Limb (tissue), 2 donors: ENCODE measurements at regions not wholly inside any gene's neighbourhood (a gene's known extent, or its start where the extent isn't known, plus 50 kb on each side); places are given as distances from the start of the nearest gene placed in this dataset.

ENCODE experiments used
- DNase-seq, 2 donors: peaks; one replicate each; pipeline ENCODE4 v3.0.0-alpha.2; 2016; ENCODE audit errors: extremely low spot score in 2 of 2

- no peak for DNase-seq
These were observed 68.9 kb upstream of the NUP50 start for GRCh38 chr22:45094825-45095224.

DNA sequence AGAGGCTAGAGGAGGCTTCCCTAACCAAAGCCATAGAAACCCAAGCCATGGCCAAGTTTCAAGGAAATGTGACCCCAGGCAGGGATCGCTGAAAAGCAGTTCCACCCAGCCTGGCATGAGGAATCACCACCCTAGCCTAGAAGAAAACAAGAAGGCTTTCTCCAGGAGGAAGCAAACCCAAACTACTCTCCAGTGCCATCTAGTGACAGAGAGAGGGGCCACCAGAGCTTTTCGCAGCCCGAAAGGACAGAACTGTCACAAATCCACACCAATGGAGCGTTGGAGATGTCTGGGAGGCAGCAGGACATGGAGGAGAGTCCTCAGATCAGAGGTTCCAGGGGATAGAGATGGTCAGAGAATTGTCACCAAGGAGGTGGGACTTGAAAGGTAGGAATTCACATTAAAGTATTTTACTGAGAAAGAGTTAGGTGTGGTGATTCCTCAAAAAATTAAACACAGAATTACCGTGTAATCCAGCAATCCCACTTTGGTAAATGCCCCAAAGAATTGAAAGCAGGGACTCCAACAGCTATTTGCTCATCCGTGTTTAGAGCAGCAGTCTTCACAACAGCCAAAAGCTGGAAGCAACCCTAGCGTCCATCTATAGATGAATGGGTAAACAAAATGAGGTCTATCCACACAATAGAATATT, 67.3 kb upstream of the NUP50 start:
- DNase-seq, result peak; percentile 72

DNA sequence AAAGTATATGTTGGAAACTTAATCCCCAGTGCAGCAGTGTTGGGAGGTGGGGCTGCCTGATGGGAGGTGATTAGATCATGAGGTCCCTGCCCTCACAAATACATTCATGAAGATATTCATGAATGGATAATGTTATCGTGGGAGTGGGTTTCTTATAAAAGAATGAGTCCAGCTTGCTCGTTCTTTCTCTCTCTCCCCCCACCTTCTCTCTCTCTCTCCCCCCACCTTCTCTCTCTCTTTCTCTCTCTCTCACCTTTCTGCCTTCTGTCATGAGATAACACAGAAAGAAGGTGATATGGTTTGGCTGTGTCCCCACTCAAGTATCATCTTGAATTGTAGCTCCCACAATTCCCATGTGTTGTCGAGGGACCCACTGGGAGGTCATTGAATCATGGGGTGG, 66.7 kb upstream of the NUP50 start:
- DNase-seq, result no peak

DNA sequence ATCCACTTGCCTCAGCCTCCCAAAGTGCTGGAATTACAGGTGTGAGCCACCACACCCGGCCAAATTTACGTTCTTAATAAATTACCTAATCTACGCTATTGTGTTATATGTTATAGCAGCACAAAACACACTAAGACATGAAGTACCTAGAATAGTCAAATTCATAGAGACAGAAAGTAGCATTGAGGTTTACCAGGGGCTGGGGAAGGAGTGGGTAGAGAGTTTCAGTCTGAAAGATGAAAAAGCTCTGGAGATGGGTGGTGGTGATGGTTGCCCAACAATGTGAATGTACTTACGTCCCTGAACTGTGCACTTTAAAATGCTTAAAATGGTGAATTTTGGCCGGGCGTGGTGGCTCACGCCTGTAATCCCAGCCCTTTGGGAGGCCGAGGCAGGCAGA, 65.7 kb upstream of the NUP50 start:
- DNase-seq, result no peak

GRCh38 chr22:45099961-45100360, 63.8 kb upstream of the NUP50 start:
- no peak for DNase-seq

DNA sequence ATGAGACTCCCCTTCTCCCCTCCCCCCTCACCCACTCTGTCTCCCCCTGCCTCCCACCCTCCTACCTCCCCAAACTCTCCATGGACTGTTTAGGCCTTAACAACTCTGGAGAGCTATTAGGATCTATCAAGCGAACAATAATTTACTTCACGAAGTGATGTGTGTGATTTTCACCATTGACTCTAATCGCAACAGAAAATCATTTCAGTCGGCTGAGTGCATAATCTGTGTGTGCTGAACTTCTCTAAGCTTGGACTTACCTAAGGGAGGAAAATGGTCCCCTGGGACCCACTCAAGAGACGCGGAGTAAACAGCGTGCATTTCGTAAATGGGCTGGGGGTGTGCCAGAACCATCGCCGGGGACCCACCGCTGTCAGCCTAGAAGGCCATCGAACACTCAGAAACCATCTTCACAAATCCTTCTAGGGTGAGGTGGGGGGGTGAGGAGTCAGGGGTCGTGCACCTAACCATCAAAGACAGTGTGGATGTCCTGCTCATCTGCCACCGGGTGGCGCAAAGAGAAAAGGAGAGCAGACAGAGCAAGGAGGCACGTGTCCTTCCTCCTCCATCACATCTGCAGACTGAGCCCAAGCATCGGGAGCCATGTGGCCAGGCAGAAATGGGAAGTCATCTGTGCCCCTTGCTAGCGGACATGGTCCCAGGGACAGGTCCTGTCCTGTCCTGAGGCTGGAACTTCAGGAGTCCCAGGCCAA, 62.1 kb upstream of the NUP50 start:
- DNase-seq, result no peak

GRCh38 chr22:45102896-45103420, 60.8 kb upstream of the NUP50 start:
- DNase-seq, result no peak

DNA sequence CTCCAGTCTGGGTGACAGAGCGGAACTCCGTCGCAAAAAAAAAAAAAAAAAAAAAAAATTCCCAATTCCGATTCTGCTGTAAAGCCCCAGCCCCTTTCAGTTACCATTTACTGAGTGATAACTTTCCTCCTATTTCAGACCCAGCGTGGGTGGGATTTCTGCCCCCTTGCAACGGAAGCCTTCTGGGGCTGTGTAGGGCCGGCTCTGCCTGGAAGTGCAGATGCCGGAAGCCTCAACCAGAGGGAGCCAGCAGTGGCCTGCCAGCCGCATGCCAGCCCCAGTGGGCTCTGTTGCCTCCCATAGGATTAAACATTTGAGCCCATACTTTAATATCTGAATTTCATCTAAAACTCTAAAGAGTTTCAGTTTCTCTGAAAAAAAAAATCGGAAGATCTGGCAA, 60.0 kb upstream of the NUP50 start:
- no peak for DNase-seq

DNA sequence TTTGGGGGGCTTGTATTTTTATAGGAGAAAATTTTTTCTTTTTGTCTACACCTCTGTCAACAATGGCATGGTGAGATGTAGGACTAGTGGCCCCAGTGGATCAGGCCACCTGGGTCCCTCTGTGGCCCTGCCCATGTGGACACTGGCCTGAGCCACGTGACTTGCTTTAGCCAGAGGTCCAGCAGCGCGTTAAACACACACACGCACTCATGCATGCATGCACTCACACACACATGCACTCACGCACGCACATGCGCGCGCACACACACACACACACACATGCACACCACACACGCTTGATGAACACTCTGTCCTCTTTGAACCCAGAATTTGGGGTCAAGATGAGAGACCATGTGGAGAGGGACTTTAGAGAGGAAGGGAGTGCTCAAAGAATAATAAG, 59.4 kb upstream of the NUP50 start:
- no peak for DNase-seq

DNA sequence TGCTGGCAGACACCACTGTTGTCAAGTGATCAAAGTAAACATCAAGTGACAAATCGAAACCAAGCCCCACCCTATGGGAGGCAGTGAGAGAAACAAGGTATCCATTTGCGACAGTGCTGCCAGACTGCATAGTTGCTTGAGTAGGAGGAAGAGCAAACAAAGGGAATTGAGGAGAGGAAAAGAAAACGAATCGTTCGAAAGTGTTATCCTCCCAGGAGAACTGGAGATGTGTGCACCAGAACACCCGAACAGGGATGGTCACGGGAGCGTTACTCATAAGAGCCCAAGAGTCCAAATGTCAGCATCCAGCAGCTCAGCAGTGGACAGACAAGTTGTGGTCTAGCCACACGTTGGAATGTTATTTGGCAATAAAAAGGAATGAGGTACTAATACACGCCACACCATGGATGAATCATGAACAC, 58.4 kb upstream of the NUP50 start:
- no peak for DNase-seq

GRCh38 chr22:45107671-45108070, 56.1 kb upstream of the NUP50 start:
- DNase-seq, result no peak

DNA sequence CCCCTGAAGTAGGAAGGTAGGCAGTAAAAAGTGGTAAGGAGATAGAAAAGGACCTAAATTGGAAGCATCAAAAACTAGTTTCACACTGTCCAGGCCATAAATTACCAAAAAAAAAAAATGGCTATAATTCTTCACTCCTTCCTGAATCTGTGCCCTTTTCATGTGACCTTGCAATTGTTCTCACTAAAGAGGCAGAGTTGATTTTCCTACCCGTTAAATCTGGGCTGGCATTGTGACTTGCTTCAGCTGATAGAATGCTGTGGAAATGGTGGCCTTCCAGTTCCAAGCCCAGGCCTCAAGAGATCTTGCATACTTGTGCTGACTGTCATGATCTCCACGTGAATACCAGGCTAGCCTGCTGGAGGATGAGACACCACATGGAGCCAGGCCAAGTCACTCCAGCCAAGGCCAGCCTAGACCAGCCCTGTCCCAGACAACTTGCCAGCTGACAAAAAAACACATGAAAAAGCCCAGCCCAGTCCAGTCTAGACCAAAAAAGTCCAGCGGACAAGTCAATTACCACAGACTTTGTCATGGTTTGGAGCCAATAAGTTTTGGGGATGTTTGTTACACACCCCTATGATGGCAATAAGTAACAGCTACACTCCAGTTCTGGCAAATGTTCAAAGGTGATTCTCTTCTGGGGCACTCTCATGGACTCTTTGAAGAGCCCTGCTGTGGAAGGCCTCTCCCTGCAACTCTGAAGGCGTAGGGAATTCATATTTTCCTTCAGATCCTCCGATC, 51.4 kb upstream of the NUP50 start:
- no peak for DNase-seq
